ENCODE measurements at regions not wholly inside any gene's neighbourhood (a gene's known extent, or its start where the extent isn't known, plus 50 kb on each side); places are given as distances from the start of the nearest gene placed in this dataset.

DNA sequence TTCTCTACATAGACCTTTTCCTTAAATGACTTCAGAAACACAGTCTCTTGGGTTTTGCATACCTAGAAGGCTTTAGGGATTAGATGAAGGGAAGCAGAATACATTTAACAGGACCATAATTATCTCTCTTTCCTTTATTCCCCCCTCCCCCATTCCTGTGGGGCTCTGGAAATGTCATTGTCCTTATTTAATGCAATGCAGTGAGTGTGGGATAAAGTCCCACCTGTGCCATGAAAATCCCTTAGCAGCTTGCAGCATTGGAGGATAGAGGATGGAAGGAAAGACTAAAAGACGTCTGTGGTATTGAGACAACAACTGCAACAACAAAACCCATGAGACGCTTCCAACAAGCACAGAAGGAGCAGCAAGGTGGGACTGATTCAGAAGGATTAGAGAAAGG lies 117.8 kb upstream of the DCC start:
- TF ChIP-seq, protein P1, sequence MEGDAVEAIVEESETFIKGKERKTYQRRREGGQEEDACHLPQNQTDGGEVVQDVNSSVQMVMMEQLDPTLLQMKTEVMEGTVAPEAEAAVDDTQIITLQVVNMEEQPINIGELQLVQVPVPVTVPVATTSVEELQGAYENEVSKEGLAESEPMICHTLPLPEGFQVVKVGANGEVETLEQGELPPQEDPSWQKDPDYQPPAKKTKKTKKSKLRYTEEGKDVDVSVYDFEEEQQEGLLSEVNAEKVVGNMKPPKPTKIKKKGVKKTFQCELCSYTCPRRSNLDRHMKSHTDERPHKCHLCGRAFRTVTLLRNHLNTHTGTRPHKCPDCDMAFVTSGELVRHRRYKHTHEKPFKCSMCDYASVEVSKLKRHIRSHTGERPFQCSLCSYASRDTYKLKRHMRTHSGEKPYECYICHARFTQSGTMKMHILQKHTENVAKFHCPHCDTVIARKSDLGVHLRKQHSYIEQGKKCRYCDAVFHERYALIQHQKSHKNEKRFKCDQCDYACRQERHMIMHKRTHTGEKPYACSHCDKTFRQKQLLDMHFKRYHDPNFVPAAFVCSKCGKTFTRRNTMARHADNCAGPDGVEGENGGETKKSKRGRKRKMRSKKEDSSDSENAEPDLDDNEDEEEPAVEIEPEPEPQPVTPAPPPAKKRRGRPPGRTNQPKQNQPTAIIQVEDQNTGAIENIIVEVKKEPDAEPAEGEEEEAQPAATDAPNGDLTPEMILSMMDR (IDR thresholded peaks at IDR 0.05) = no peak
- no peak for TF ChIP-seq ZFX (IDR thresholded peaks at IDR 0.05; ENCODE audit: borderline replicate concordance)

Data from 22Rv1 (cell line).